ENCODE measurements at regions not wholly inside any gene's neighbourhood (a gene's known extent, or its start where the extent isn't known, plus 50 kb on each side); places are given as distances from the start of the nearest gene placed in this dataset.

DNA sequence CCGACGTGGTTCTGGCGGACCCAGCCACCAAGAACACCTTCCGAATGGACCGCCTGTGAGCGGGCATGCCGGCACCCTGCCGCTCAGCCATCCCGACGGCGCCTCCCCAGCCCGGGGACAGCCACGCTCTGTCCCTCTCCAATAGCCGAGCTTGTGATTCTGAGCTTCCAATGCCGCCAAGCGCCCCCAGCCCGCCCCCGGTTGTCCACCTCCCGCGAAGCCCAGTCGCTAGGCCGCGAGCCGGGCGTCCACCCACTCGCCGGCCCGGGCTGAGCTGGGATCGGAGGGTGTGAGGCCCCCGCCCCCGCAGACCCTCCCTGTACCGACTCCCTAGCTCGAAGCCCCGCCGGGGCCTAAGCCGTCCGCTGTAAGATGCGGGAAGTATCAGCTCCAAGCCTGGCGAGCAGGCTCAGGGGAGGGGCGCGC, 1195.1 kb upstream of the CHAC2 start:
- TF ChIP-seq, protein P1, sequence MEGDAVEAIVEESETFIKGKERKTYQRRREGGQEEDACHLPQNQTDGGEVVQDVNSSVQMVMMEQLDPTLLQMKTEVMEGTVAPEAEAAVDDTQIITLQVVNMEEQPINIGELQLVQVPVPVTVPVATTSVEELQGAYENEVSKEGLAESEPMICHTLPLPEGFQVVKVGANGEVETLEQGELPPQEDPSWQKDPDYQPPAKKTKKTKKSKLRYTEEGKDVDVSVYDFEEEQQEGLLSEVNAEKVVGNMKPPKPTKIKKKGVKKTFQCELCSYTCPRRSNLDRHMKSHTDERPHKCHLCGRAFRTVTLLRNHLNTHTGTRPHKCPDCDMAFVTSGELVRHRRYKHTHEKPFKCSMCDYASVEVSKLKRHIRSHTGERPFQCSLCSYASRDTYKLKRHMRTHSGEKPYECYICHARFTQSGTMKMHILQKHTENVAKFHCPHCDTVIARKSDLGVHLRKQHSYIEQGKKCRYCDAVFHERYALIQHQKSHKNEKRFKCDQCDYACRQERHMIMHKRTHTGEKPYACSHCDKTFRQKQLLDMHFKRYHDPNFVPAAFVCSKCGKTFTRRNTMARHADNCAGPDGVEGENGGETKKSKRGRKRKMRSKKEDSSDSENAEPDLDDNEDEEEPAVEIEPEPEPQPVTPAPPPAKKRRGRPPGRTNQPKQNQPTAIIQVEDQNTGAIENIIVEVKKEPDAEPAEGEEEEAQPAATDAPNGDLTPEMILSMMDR (IDR thresholded peaks at IDR 0.05) = no peak
- no peak for TF ChIP-seq POLR2AphosphoS5 (IDR thresholded peaks at IDR 0.05)

Measured in suprapubic skin (tissue), 3 donors.